HG02938 (cell line): ENCODE measurements at regions not wholly inside any gene's neighbourhood (a gene's known extent, or its start where the extent isn't known, plus 50 kb on each side); places are given as distances from the start of the nearest gene placed in this dataset.
"Not testable (repeated sequence)": the region's sequence is repeated elsewhere in the genome, so short reads cannot be mapped to it uniquely, and the experiment has no call there.

Source experiments
- ATAC-seq: cut with Tn5 transposase; IDR thresholded peaks from one replicate; pipeline ENCODE4 v1.9.1; 2021; ENCODE audit warnings: mild to moderate bottlenecking, moderate library complexity; ENCODE audit not compliant: unreplicated experiment

GRCh38 chr2:183892315-183892941, 705.9 kb upstream of the ZNF804A start:
- ATAC-seq = no peak

- ATAC-seq = no peak
These were observed 699.7 kb upstream of the ZNF804A start for GRCh38 chr2:183898641-183899040.

GRCh38 chr2:183901931-183902330, 696.4 kb upstream of the ZNF804A start:
- no peak for ATAC-seq

GRCh38 chr2:183903026-183903425, 695.3 kb upstream of the ZNF804A start:
- ATAC-seq = no peak

- not testable (repeated sequence) for ATAC-seq
These were observed 682.3 kb upstream of the ZNF804A start for GRCh38 chr2:183916041-183916440.

- no peak for ATAC-seq
These were observed 679.2 kb upstream of the ZNF804A start for GRCh38 chr2:183919167-183919566.

GRCh38 chr2:183919926-183920325, 678.4 kb upstream of the ZNF804A start:
- no peak for ATAC-seq

- no peak for ATAC-seq
These were observed 673.0 kb upstream of the ZNF804A start for GRCh38 chr2:183925281-183925680.

GRCh38 chr2:183926433-183926832, 671.9 kb upstream of the ZNF804A start:
- ATAC-seq = no peak

- no peak for ATAC-seq
These were observed 670.7 kb upstream of the ZNF804A start for GRCh38 chr2:183927406-183928325.

GRCh38 chr2:183935005-183935404, 663.3 kb upstream of the ZNF804A start:
- no peak for ATAC-seq

- ATAC-seq = no peak
These were observed 661.1 kb upstream of the ZNF804A start for GRCh38 chr2:183937220-183937619.

- no peak for ATAC-seq
These were observed 652.1 kb upstream of the ZNF804A start for GRCh38 chr2:183946193-183946592.

- ATAC-seq = no peak
These were observed 649.5 kb upstream of the ZNF804A start for GRCh38 chr2:183948861-183949260.

- no peak for ATAC-seq
These were observed 647.7 kb upstream of the ZNF804A start for GRCh38 chr2:183950673-183951072.

GRCh38 chr2:183951630-183952029, 646.7 kb upstream of the ZNF804A start:
- ATAC-seq = no peak

- no peak for ATAC-seq
These were observed 645.6 kb upstream of the ZNF804A start for GRCh38 chr2:183952741-183953140.

- no peak for ATAC-seq
These were observed 634.7 kb upstream of the ZNF804A start for GRCh38 chr2:183963609-183964008.

GRCh38 chr2:183964565-183964964, 633.8 kb upstream of the ZNF804A start:
- ATAC-seq = no peak

GRCh38 chr2:183967756-183968155, 630.6 kb upstream of the ZNF804A start:
- no peak for ATAC-seq

- not testable (repeated sequence) for ATAC-seq
These were observed 622.7 kb upstream of the ZNF804A start for GRCh38 chr2:183975676-183976075.

- ATAC-seq = no peak
These were observed 613.5 kb upstream of the ZNF804A start for GRCh38 chr2:183984871-183985270.
